ENCODE measurements at regions not wholly inside any gene's neighbourhood (a gene's known extent, or its start where the extent isn't known, plus 50 kb on each side); places are given as distances from the start of the nearest gene placed in this dataset.

DNA sequence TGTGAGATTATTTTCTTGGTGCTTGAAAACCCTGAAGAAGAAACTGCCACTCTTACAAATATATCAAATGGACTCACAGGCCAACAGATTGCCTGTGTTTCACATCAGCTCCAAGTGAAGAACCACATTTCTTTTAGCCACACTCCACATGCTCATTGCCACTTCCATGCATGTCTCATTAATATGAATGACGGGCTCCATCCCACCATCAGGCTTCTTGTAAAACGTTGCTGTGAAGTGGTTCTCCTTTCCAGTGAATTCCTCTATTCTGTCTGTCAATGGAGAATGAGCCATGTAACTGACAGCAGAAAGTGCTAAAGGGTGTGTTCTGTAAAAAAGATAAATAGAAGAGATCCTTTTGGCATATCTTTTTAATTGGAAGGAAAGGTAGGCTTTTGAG lies 188.2 kb upstream of the RMST start:
- H3K27me3 ChIP-seq (ENCODE audit: insufficient read depth, poor library complexity, severe bottlenecking): no peaks in the 10 kb centered on the region
- H3K4me3 ChIP-seq (replicated peaks; ENCODE audit: insufficient read depth, low read length): no peak overlapping the region
- no peak overlapping the region for H3K27ac ChIP-seq (replicated peaks)
- DNase-seq (ENCODE audit: low read depth in 1 of 2, low spot score in 1 of 2): no peak
- TF ChIP-seq POLR2AphosphoS5 (IDR thresholded peaks at IDR 0.05; ENCODE audit: low read depth): no peak
- TF ChIP-seq, protein P1, sequence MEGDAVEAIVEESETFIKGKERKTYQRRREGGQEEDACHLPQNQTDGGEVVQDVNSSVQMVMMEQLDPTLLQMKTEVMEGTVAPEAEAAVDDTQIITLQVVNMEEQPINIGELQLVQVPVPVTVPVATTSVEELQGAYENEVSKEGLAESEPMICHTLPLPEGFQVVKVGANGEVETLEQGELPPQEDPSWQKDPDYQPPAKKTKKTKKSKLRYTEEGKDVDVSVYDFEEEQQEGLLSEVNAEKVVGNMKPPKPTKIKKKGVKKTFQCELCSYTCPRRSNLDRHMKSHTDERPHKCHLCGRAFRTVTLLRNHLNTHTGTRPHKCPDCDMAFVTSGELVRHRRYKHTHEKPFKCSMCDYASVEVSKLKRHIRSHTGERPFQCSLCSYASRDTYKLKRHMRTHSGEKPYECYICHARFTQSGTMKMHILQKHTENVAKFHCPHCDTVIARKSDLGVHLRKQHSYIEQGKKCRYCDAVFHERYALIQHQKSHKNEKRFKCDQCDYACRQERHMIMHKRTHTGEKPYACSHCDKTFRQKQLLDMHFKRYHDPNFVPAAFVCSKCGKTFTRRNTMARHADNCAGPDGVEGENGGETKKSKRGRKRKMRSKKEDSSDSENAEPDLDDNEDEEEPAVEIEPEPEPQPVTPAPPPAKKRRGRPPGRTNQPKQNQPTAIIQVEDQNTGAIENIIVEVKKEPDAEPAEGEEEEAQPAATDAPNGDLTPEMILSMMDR (IDR thresholded peaks at IDR 0.05; ENCODE audit: insufficient read depth, low read length): no peak
- no peak for TF ChIP-seq REST (IDR thresholded peaks at IDR 0.05; ENCODE audit: insufficient replicate concordance, low read depth)
- no peak for TF ChIP-seq SPI1 (IDR thresholded peaks at IDR 0.05; ENCODE audit: borderline replicate concordance, low read depth)
- no peak for TF ChIP-seq GABPA (IDR thresholded peaks at IDR 0.05; ENCODE audit: low read depth)

DNA sequence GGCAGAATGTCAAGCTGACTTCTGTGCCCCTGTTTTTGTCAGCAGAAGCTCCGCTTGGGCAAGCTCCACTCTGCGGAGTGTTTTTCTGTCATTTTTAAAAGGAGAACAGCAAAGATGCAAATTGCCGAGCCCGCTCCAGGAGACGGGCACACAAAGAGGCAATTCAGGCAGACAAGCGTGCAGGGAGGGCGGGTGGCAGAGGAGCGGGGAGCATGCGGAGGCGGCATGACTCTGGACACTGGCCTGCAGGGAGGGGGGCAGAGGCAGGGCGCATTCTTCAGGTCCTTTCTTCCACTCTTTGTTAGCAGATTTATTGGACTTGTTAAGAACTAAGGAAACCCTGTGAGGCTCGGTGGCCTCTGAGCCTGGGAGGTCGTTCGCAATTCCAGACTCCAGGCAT lies 187.3 kb upstream of the RMST start:
- no peak for DNase-seq (ENCODE audit: low read depth in 1 of 2, low spot score in 1 of 2)
- H3K27me3 ChIP-seq (ENCODE audit: insufficient read depth, poor library complexity, severe bottlenecking): no peaks in the 10 kb centered on the region
- TF ChIP-seq SPI1 (IDR thresholded peaks at IDR 0.05; ENCODE audit: borderline replicate concordance, low read depth): no peak
- no peak for TF ChIP-seq REST (IDR thresholded peaks at IDR 0.05; ENCODE audit: insufficient replicate concordance, low read depth)
- TF ChIP-seq, protein P1 (IDR thresholded peaks at IDR 0.05; ENCODE audit: insufficient read depth, low read length): no peak
- TF ChIP-seq POLR2AphosphoS5 (IDR thresholded peaks at IDR 0.05; ENCODE audit: low read depth): no peak
- H3K27ac ChIP-seq (replicated peaks): no peak overlapping the region
- no peak overlapping the region for H3K4me3 ChIP-seq (replicated peaks; ENCODE audit: insufficient read depth, low read length)

- Histone ChIP-seq H3K27ac (replicated peaks) (no peak overlapping the region), H3K4me3 (replicated peaks; ENCODE audit: insufficient read depth, low read length) (no peak overlapping the region), H3K27me3 (ENCODE audit: insufficient read depth, poor library complexity, severe bottlenecking) (no peaks in the 10 kb centered on the region)
- DNase-seq (ENCODE audit: low read depth in 1 of 2, low spot score in 1 of 2): no peak
- TF ChIP-seq, protein P1 (IDR thresholded peaks at IDR 0.05; ENCODE audit: insufficient read depth, low read length): no peak
- no peak for TF ChIP-seq POLR2AphosphoS5 (IDR thresholded peaks at IDR 0.05; ENCODE audit: low read depth)
- no peak for TF ChIP-seq GABPA (IDR thresholded peaks at IDR 0.05; ENCODE audit: low read depth)
- TF ChIP-seq SPI1 (IDR thresholded peaks at IDR 0.05; ENCODE audit: borderline replicate concordance, low read depth): no peak
- TF ChIP-seq REST (IDR thresholded peaks at IDR 0.05; ENCODE audit: insufficient replicate concordance, low read depth): no peak
These were observed 186.6 kb upstream of the RMST start for GRCh38 chr12:97275728-97276590.
